T-cell (primary cell): ENCODE measurements at regions not wholly inside any gene's neighbourhood (a gene's known extent, or its start where the extent isn't known, plus 50 kb on each side); places are given as distances from the start of the nearest gene placed in this dataset.

ENCODE experiments used
- ATAC-seq, 4 experiments: fragments of 200-7000 bp in 3 of 4; fragments of 150-1000 bp in 1 of 4; cut with Tn5 transposase; replicated peaks in 1 of 4; 1 replicate in 3 of 4; 2 replicates in 1 of 4; pipeline ENCODE4 v1.10.0; 2021; ENCODE audit warnings: moderate library complexity in 3 of 4, mild to moderate bottlenecking in 2 of 4, moderate number of reproducible peaks in 1 of 4
- CTCF ChIA-PET, 2 donors: fragments of 300-600 bp; sonication (Branson Sonifier 250); formaldehyde crosslinking; loops; one replicate each; lab custom pipeline; 2022; ENCODE audit warnings: antibody characterized with exemption in 2 of 2; lab: Charles Lee
- POLR2A ChIA-PET, 2 donors: fragments of 300-600 bp; sonication (Branson Sonifier 250); formaldehyde crosslinking; loops; one replicate each; lab custom pipeline; 2022; ENCODE audit warnings: antibody characterized with exemption in 2 of 2; lab: Charles Lee
- DNase-seq, 35 experiments: peaks; one replicate each; pipeline versions ENCODE4 v3.0.0 to v3.0.0-alpha.2; 2013 to 2023
- H3K27ac ChIP-seq: one replicate; pipeline ENCODE4 v1.5.1; 2013; ENCODE audit warnings: low read length
- H3K27me3 ChIP-seq, 2 experiments: replicated peaks in 1 of 2; 1 replicate in 1 of 2; 2 replicates in 1 of 2; pipeline versions ENCODE4 v1.6.1 to v1.7.0; 2013; ENCODE audit warnings: low read length in 1 of 2, mixed read lengths in 1 of 2; ENCODE audit not compliant: control insufficient read depth in 2 of 2, insufficient read depth in 2 of 2; ENCODE audit errors: extremely low read depth in 1 of 2
- H3K36me3 ChIP-seq, 2 donors: 1 replicate in 1 of 2; 2 replicates in 1 of 2; pipeline versions ENCODE4 v1.6.1 to v1.7.0; 2013; ENCODE audit warnings: low read length in 1 of 2; ENCODE audit not compliant: control insufficient read depth in 2 of 2, insufficient read depth in 1 of 2; ENCODE audit errors: extremely low read depth in 1 of 2
- H3K4me1 ChIP-seq, 2 experiments: 1 replicate in 1 of 2; 2 replicates in 1 of 2; pipeline versions ENCODE4 v1.6.1 to v1.7.0; 2013; ENCODE audit warnings: low read length in 2 of 2, mixed read lengths in 1 of 2; ENCODE audit not compliant: insufficient read depth in 2 of 2, control insufficient read depth in 1 of 2; ENCODE audit errors: extremely low read depth in 1 of 2
- H3K4me3 ChIP-seq, 2 donors: 1 replicate in 1 of 2; 2 replicates in 1 of 2; pipeline versions ENCODE4 v1.5.1 to v1.7.0; 2013; ENCODE audit warnings: mild to moderate bottlenecking in 2 of 2, low read length in 1 of 2, moderate library complexity in 1 of 2; ENCODE audit not compliant: control insufficient read depth in 1 of 2; ENCODE audit errors: extremely low read depth in 1 of 2
- H3K9me3 ChIP-seq: 2 replicates; pipeline ENCODE4 v1.7.0; 2013
- H3K27ac Mint-ChIP-seq, 2 donors: one replicate each; pipeline ENCODE4 v1.8.0; 2020 to 2021; ENCODE audit warnings: mild to moderate bottlenecking in 2 of 2, mixed read lengths in 2 of 2
- H3K27me3 Mint-ChIP-seq, 2 donors: one replicate each; pipeline ENCODE4 v1.8.0; 2021 to 2022; ENCODE audit warnings: mixed read lengths in 2 of 2
- H3K36me3 Mint-ChIP-seq: one replicate; pipeline ENCODE4 v1.8.0; 2021; ENCODE audit warnings: mixed read lengths
- H3K4me1 Mint-ChIP-seq, 3 donors: one replicate each; pipeline ENCODE4 v1.8.0; 2020 to 2022; ENCODE audit warnings: mixed read lengths in 3 of 3, mild to moderate bottlenecking in 1 of 3
- H3K4me3 Mint-ChIP-seq, 3 donors: one replicate each; pipeline ENCODE4 v1.8.0; 2020 to 2022; ENCODE audit warnings: mild to moderate bottlenecking in 3 of 3, mixed read lengths in 3 of 3, moderate library complexity in 3 of 3
- H3K9me3 Mint-ChIP-seq, 3 donors: one replicate each; pipeline ENCODE4 v1.8.0; 2020 to 2022; ENCODE audit warnings: mixed read lengths in 3 of 3
- WGBS: methylation state at CpG from one replicate; pipeline ENCODE4 v1.1.5; 2013; ENCODE audit warnings: missing lambda C conversion rate; ENCODE audit not compliant: insufficient coverage; 5-methylcytosine and 5-hydroxymethylcytosine counted together

GRCh38 chr3:181076558-181076957 is 87.0 kb upstream of the DNAJC19 start:
- no peak for DNase-seq
- Mint-ChIP-seq H3K4me1 (no peaks in the 10 kb centered on the region), H3K4me3 (no peak overlapping the region), H3K36me3 (no peaks in the 10 kb centered on the region), H3K27me3 (peaks cover 2 to 8% of the 10 kb centered on the region in 2 donors), H3K9me3 (peaks cover 15 to 20% (median 18%) of the 10 kb centered on the region in 3 donors), H3K27ac (no peak overlapping the region)
- H3K9me3 ChIP-seq: no peaks in the 10 kb centered on the region
- H3K27me3 ChIP-seq: no peaks in the 10 kb centered on the region
- CTCF ChIA-PET: no interaction called here
- no peak for ATAC-seq
- no peaks in the 10 kb centered on the region for H3K36me3 ChIP-seq
- no peak overlapping the region for H3K4me3 ChIP-seq
- H3K27ac ChIP-seq: no peak overlapping the region
- POLR2A ChIA-PET: no interaction called here
- no peaks in the 10 kb centered on the region for H3K4me1 ChIP-seq

GRCh38 chr3:181075098-181075497 is 85.6 kb upstream of the DNAJC19 start:
- POLR2A ChIA-PET: no interaction called here
- CTCF ChIA-PET: no interaction called here
- Mint-ChIP-seq H3K36me3 (no peaks in the 10 kb centered on the region), H3K4me3 (no peak overlapping the region), H3K4me1 (no peaks in the 10 kb centered on the region), H3K27ac (no peak overlapping the region), H3K9me3 (peaks cover 15 to 20% (median 18%) of the 10 kb centered on the region in 3 donors), H3K27me3 (peaks cover 2 to 8% of the 10 kb centered on the region in 2 donors)
- no peak overlapping the region for H3K4me3 ChIP-seq
- no peak for DNase-seq
- H3K4me1 ChIP-seq: no peaks in the 10 kb centered on the region
- no peak for ATAC-seq
- no peaks in the 10 kb centered on the region for H3K36me3 ChIP-seq
- H3K27me3 ChIP-seq: no peaks in the 10 kb centered on the region
- WGBS: no CpG with 5 or more reads among the region's 1 CpG
- no peaks in the 10 kb centered on the region for H3K9me3 ChIP-seq
- no peak overlapping the region for H3K27ac ChIP-seq

- H3K4me1 ChIP-seq: no peaks in the 10 kb centered on the region
- no peak overlapping the region for H3K4me3 ChIP-seq
- ATAC-seq (no peak), DNase-seq (no peak)
- H3K27me3 Mint-ChIP-seq: peaks cover 0 to 3% of the 10 kb centered on the region in 2 donors
- ChIA-PET CTCF (interaction anchor here (0.6 to 0.7 kb wide), 2 partner anchors 13 to 17 kb away, joined by 3 read pairs; no protein-coding TSS in a partner anchor), POLR2A (interaction anchor here in 1 of 2 donors (0.6 kb wide), 1 partner anchor 1665 kb away, joined by 3 read pairs; no protein-coding TSS in a partner anchor)
- H3K36me3 ChIP-seq: no peaks in the 10 kb centered on the region
- no peak overlapping the region for H3K4me3 Mint-ChIP-seq
- no peaks in the 10 kb centered on the region for H3K27me3 ChIP-seq
- H3K27ac Mint-ChIP-seq: no peak overlapping the region
- no peak overlapping the region for H3K27ac ChIP-seq
- no peaks in the 10 kb centered on the region for H3K4me1 Mint-ChIP-seq
- H3K36me3 Mint-ChIP-seq: no peaks in the 10 kb centered on the region
- H3K9me3 ChIP-seq: no peaks in the 10 kb centered on the region
- H3K9me3 Mint-ChIP-seq: no peaks in the 10 kb centered on the region
- WGBS: no CpG with 5 or more reads among the region's 4 CpGs
Observed at GRCh38 chr3:181066143-181067087, 76.9 kb upstream of the DNAJC19 start.

GRCh38 chr3:181056136-181056732 is 66.7 kb upstream of the DNAJC19 start:
- POLR2A ChIA-PET: no interaction called here
- Histone ChIP-seq H3K27me3 (no peaks in the 10 kb centered on the region), H3K36me3 (no peaks in the 10 kb centered on the region), H3K4me3 (no peak overlapping the region), H3K27ac (no peak overlapping the region), H3K9me3 (no peaks in the 10 kb centered on the region), H3K4me1 (no peaks in the 10 kb centered on the region)
- Mint-ChIP-seq H3K4me1 (no peaks in the 10 kb centered on the region), H3K9me3 (peaks cover 0 to 7% (median 4%) of the 10 kb centered on the region in 3 donors), H3K27ac (no peak overlapping the region), H3K27me3 (peaks cover 3 to 11% of the 10 kb centered on the region in 2 donors), H3K36me3 (no peaks in the 10 kb centered on the region), H3K4me3 (no peak overlapping the region)
- CTCF ChIA-PET: no interaction called here
- DNase-seq: no peak
- 40% methylated on average over 1 of the region's 4 CpGs for WGBS
- no peak for ATAC-seq

GRCh38 chr3:181054538-181054937 is 65.0 kb upstream of the DNAJC19 start:
- ChIA-PET CTCF (no interaction called here), POLR2A (interaction anchor here in 1 of 2 donors (1.1 kb wide), 1 partner anchor 304 kb away, joined by 3 read pairs; no protein-coding TSS in a partner anchor)
- no peak overlapping the region for H3K4me3 Mint-ChIP-seq
- no peak overlapping the region for H3K27ac Mint-ChIP-seq
- Histone ChIP-seq H3K9me3 (no peaks in the 10 kb centered on the region), H3K36me3 (no peaks in the 10 kb centered on the region), H3K4me1 (no peaks in the 10 kb centered on the region), H3K27ac (no peak overlapping the region), H3K27me3 (no peaks in the 10 kb centered on the region), H3K4me3 (no peak overlapping the region)
- peaks cover 0 to 7% (median 0%) of the 10 kb centered on the region in 3 donors for H3K9me3 Mint-ChIP-seq
- ATAC-seq (no peak), DNase-seq (no peak)
- peaks cover 0 to 7% of the 10 kb centered on the region in 2 donors for H3K27me3 Mint-ChIP-seq
- H3K36me3 Mint-ChIP-seq: no peaks in the 10 kb centered on the region
- no peaks in the 10 kb centered on the region for H3K4me1 Mint-ChIP-seq

DNA sequence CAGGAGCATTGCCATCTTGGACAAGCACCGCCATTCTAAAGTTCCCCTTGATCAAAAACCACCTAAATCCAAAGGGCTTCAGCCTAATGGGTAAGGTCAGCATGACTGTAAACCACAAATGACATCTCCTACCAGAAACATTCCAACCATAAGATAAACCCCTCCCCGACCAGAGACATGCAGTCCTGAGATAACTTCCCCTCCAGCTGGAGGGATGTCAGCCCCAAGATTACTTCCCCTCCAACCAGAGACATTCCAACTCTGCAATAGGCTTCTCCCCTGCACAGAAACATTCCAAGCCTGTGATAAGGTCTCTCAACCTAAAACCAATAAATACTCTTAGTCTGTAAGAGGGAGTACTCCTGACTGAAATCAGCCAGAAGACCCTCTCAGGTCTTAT is 62.7 kb upstream of the DNAJC19 start:
- Histone ChIP-seq H3K4me3 (no peak overlapping the region), H3K36me3 (no peaks in the 10 kb centered on the region), H3K9me3 (no peaks in the 10 kb centered on the region), H3K27me3 (no peaks in the 10 kb centered on the region), H3K4me1 (no peaks in the 10 kb centered on the region), H3K27ac (no peak overlapping the region)
- Mint-ChIP-seq H3K27ac (no peak overlapping the region), H3K27me3 (peaks cover 2 to 12% of the 10 kb centered on the region in 2 donors), H3K36me3 (no peaks in the 10 kb centered on the region), H3K4me3 (no peak overlapping the region), H3K4me1 (no peaks in the 10 kb centered on the region), H3K9me3 (peaks cover 0 to 7% (median 2%) of the 10 kb centered on the region in 3 donors)
- ChIA-PET POLR2A (no interaction called here), CTCF (no interaction called here)
- no CpG with 5 or more reads among the region's 2 CpGs for WGBS
- ATAC-seq (no peak), DNase-seq (no peak)
